ENCODE measurements at regions not wholly inside any gene's neighbourhood (a gene's known extent, or its start where the extent isn't known, plus 50 kb on each side); places are given as distances from the start of the nearest gene placed in this dataset.

DNA sequence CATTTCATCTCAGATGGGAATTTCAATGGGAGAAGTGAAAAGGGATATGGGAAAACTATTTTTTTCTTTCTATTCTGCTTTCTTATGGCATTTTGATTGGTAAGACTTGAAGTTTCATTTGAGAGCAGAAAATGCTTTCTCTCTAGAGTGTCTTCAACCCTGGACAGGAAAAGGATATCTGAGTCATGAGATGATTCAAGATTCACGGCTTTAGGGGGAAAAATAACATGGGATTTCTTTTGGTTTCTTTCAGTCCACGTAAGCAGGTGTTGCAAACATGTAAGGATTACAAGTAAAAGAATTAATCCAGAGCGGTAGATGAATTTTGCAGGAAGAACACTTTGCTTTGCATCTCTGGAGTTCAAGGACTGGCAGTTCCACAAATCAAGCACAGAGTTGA, 1001.0 kb upstream of the TENM4 start:
- Histone ChIP-seq H3K4me3 (ENCODE audit: insufficient read depth, low read depth, low read length) (no peak overlapping the region), H3K79me1 (ENCODE audit: low read depth in 1 of 2, low read length in 2 of 2) (no peaks in the 10 kb centered on the region), H2AK5ac (ENCODE audit: low read depth, low read length) (no peak overlapping the region), H2AK9ac (replicated peaks; ENCODE audit: low read depth, low read length, poor library complexity) (no peak overlapping the region), H3K9me3 (ENCODE audit: control insufficient read depth, insufficient read depth, low read length) (no peaks in the 10 kb centered on the region), H3K9ac (ENCODE audit: low read depth, low read length) (no peak overlapping the region), H4K20me1 (ENCODE audit: insufficient read depth, low read length) (no peaks in the 10 kb centered on the region), H3K23ac (ENCODE audit: low read depth, low read length) (no peak overlapping the region), H2BK20ac (ENCODE audit: low read depth, low read length) (no peak overlapping the region), H3K4me2 (ENCODE audit: low read depth, low read length) (no peak overlapping the region), H3K56ac (ENCODE audit: extremely low read depth, insufficient read depth, low read length) (no peak overlapping the region), H3K18ac (ENCODE audit: low read depth, low read length) (no peak overlapping the region), H4K91ac (ENCODE audit: insufficient read depth, low read depth, low read length) (no peak overlapping the region), H2AFZ (replicated peaks; ENCODE audit: low read length, poor library complexity) (no peak overlapping the region), H3K4ac (ENCODE audit: low read depth, low read length) (no peak overlapping the region), H2BK120ac (ENCODE audit: low read depth, low read length) (no peak overlapping the region), H3K27ac (ENCODE audit: insufficient read depth, low read length) (no peak overlapping the region), H3K36me3 (ENCODE audit: control insufficient read depth, insufficient read depth, low read length) (no peaks in the 10 kb centered on the region), H2BK5ac (ENCODE audit: low read depth, low read length, poor library complexity, severe bottlenecking) (no peak overlapping the region), H3K9me1 (ENCODE audit: insufficient read depth, low read length) (no peaks in the 10 kb centered on the region), H3K4me1 (ENCODE audit: control insufficient read depth, insufficient read depth, low read length) (no peaks in the 10 kb centered on the region), H4K5ac (ENCODE audit: low read depth, low read length) (no peak overlapping the region), H2BK15ac (ENCODE audit: low read depth, low read length) (no peak overlapping the region), H3K14ac (replicated peaks; ENCODE audit: low read depth, low read length) (no peak overlapping the region), H3K27me3 (ENCODE audit: control insufficient read depth, insufficient read depth, low read length) (no peaks in the 10 kb centered on the region), H4K8ac (ENCODE audit: low read depth in 2 of 2, low read length in 2 of 2) (no peak overlapping the region)
- in situ Hi-C loops (cut with MboI; ENCODE audit: low sequenced_read_pairs) (no loop called here), intact Hi-C loops (cut with micrococcal nuclease) (no loop called here), dilution Hi-C loops (cut with HindIII; ENCODE audit: low sequenced_read_pairs, unreplicated experiment) (no loop called here)
- WGBS, 2 experiments (ENCODE audit: extremely low coverage in 2 of 2, insufficient read length in 1 of 2): no CpG with 5 or more reads among the region's 3 CpGs
- TF ChIP-seq RAD21 (IDR thresholded peaks at IDR 0.05; ENCODE audit: low read length) (no peak), RFX5 (IDR thresholded peaks at IDR 0.05; ENCODE audit: low read depth, low read length) (no peak), FOS (IDR thresholded peaks at IDR 0.05; ENCODE audit: low read depth, low read length) (no peak), MXI1 (IDR thresholded peaks at IDR 0.05; ENCODE audit: borderline replicate concordance, low read depth, low read length) (no peak), SMC3 (IDR thresholded peaks at IDR 0.05; ENCODE audit: low read depth, low read length) (no peak), CEBPB (IDR thresholded peaks at IDR 0.05; ENCODE audit: low read depth, low read length) (no peak), CHD1 (IDR thresholded peaks at IDR 0.05; ENCODE audit: low read depth, low read length) (no peak), BHLHE40 (IDR thresholded peaks at IDR 0.05; ENCODE audit: low read depth, low read length) (no peak), NFE2L2 (IDR thresholded peaks at IDR 0.05; ENCODE audit: low read depth, low read length) (no peak), POLR2A (IDR thresholded peaks at IDR 0.05; ENCODE audit: low read depth, low read length) (no peak), RCOR1 (IDR thresholded peaks at IDR 0.05; ENCODE audit: insufficient replicate concordance, low read length) (no peak), MAFK (IDR thresholded peaks at IDR 0.05; ENCODE audit: low read depth, low read length) (no peak)
- TF ChIP-seq, protein P1, sequence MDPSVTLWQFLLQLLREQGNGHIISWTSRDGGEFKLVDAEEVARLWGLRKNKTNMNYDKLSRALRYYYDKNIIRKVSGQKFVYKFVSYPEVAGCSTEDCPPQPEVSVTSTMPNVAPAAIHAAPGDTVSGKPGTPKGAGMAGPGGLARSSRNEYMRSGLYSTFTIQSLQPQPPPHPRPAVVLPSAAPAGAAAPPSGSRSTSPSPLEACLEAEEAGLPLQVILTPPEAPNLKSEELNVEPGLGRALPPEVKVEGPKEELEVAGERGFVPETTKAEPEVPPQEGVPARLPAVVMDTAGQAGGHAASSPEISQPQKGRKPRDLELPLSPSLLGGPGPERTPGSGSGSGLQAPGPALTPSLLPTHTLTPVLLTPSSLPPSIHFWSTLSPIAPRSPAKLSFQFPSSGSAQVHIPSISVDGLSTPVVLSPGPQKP (IDR thresholded peaks at IDR 0.05; ENCODE audit: borderline replicate concordance, low read depth, low read length): no peak
- TF ChIP-seq, protein P2, sequence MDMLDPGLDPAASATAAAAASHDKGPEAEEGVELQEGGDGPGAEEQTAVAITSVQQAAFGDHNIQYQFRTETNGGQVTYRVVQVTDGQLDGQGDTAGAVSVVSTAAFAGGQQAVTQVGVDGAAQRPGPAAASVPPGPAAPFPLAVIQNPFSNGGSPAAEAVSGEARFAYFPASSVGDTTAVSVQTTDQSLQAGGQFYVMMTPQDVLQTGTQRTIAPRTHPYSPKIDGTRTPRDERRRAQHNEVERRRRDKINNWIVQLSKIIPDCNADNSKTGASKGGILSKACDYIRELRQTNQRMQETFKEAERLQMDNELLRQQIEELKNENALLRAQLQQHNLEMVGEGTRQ (IDR thresholded peaks at IDR 0.05; ENCODE audit: low read depth, low read length): no peak
- TF ChIP-seq, protein P3, sequence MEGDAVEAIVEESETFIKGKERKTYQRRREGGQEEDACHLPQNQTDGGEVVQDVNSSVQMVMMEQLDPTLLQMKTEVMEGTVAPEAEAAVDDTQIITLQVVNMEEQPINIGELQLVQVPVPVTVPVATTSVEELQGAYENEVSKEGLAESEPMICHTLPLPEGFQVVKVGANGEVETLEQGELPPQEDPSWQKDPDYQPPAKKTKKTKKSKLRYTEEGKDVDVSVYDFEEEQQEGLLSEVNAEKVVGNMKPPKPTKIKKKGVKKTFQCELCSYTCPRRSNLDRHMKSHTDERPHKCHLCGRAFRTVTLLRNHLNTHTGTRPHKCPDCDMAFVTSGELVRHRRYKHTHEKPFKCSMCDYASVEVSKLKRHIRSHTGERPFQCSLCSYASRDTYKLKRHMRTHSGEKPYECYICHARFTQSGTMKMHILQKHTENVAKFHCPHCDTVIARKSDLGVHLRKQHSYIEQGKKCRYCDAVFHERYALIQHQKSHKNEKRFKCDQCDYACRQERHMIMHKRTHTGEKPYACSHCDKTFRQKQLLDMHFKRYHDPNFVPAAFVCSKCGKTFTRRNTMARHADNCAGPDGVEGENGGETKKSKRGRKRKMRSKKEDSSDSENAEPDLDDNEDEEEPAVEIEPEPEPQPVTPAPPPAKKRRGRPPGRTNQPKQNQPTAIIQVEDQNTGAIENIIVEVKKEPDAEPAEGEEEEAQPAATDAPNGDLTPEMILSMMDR (conservative IDR thresholded peaks at IDR 0.05; ENCODE audit: low read depth, low read length): no peak
- BruUV-seq (replicated peaks): no TSS peak
- CTCF ChIA-PET: no interaction called here
- POLR2A ChIA-PET (ENCODE audit: unreplicated experiment): no interaction called here
- DNase-seq (peak; percentile 5), ATAC-seq (ENCODE audit: low read depth) (no peak)
